Hepatic stellate cell (primary cell): ENCODE measurements at regions not wholly inside any gene's neighbourhood (a gene's known extent, or its start where the extent isn't known, plus 50 kb on each side); places are given as distances from the start of the nearest gene placed in this dataset.
"Not testable (repeated sequence)": the region's sequence is repeated elsewhere in the genome, so short reads cannot be mapped to it uniquely, and the experiment has no call there.

ENCODE experiments used
- DNase-seq: peaks from one replicate; pipeline ENCODE4 v3.0.0; 2011; ENCODE audit warnings: low spot score

- no peak for DNase-seq
These were observed 111.1 kb upstream of the CBLB start for GRCh38 chr3:105979961-105980360.

GRCh38 chr3:105982207-105982606, 113.4 kb upstream of the CBLB start:
- DNase-seq, result no peak

- no peak for DNase-seq
These were observed 116.0 kb upstream of the CBLB start for GRCh38 chr3:105984837-105985236.

GRCh38 chr3:105986343-105986742, 117.5 kb upstream of the CBLB start:
- DNase-seq, result not testable (repeated sequence)

GRCh38 chr3:105987809-105988208, 119.0 kb upstream of the CBLB start:
- DNase-seq, result no peak

- no peak for DNase-seq
These were observed 119.9 kb upstream of the CBLB start for GRCh38 chr3:105988540-105989212.

GRCh38 chr3:105996781-105997180, 128.0 kb upstream of the CBLB start:
- DNase-seq, result no peak

- no peak for DNase-seq
These were observed 128.6 kb upstream of the CBLB start for GRCh38 chr3:105997466-105997799.

- peak; percentile 28 for DNase-seq
These were observed 129.2 kb upstream of the CBLB start for GRCh38 chr3:105997800-105998526.

GRCh38 chr3:105999856-106000255, 131.0 kb upstream of the CBLB start:
- DNase-seq, result no peak

GRCh38 chr3:106001923-106002322, 133.1 kb upstream of the CBLB start:
- DNase-seq, result no peak

- DNase-seq, result no peak
These were observed 135.4 kb upstream of the CBLB start for GRCh38 chr3:106004137-106004681.

GRCh38 chr3:106004826-106005225, 136.0 kb upstream of the CBLB start:
- DNase-seq, result no peak

- DNase-seq, result no peak
These were observed 137.2 kb upstream of the CBLB start for GRCh38 chr3:106006001-106006400.

GRCh38 chr3:106006571-106006970, 137.8 kb upstream of the CBLB start:
- DNase-seq, result no peak

GRCh38 chr3:106007512-106007911, 138.7 kb upstream of the CBLB start:
- DNase-seq, result no peak

- DNase-seq, result no peak
These were observed 140.0 kb upstream of the CBLB start for GRCh38 chr3:106008766-106009165.

GRCh38 chr3:106010829-106011228, 142.0 kb upstream of the CBLB start:
- no peak for DNase-seq

GRCh38 chr3:106013971-106014370, 145.2 kb upstream of the CBLB start:
- DNase-seq, result peak; percentile 16

- no peak for DNase-seq
These were observed 145.7 kb upstream of the CBLB start for GRCh38 chr3:106014518-106014917.

- DNase-seq, result no peak
These were observed 146.2 kb upstream of the CBLB start for GRCh38 chr3:106014971-106015370.

GRCh38 chr3:106018102-106018501, 149.3 kb upstream of the CBLB start:
- no peak for DNase-seq

- DNase-seq, result no peak
These were observed 150.2 kb upstream of the CBLB start for GRCh38 chr3:106018929-106019550.
